Spleen (tissue), 11 donors: ENCODE measurements at regions not wholly inside any gene's neighbourhood (a gene's known extent, or its start where the extent isn't known, plus 50 kb on each side); places are given as distances from the start of the nearest gene placed in this dataset.

Experiments
- DNase-seq: peaks from one replicate; pipeline ENCODE4 v3.0.0-alpha.2; 2020
- H3K27ac ChIP-seq, 8 donors: fragments of 200-600 bp; sonication (generic) in 7 of 8; 1 replicate in 4 of 8; 2 replicates in 4 of 8; pipeline versions ENCODE4 v1.5.0 to v1.8.0; 2016 to 2021; ENCODE audit warnings: inconsistent platforms in 4 of 8, mild to moderate bottlenecking in 4 of 8, moderate library complexity in 1 of 8
- H3K27me3 ChIP-seq, 7 donors: fragments of 200-600 bp; sonication (generic) in 6 of 7; replicated peaks in 1 of 7; 1 replicate in 4 of 7; 2 replicates in 3 of 7; pipeline versions ENCODE4 v1.5.0 to v1.8.0; 2016 to 2021; ENCODE audit warnings: inconsistent platforms in 3 of 7, mild to moderate bottlenecking in 1 of 7
- H3K36me3 ChIP-seq, 6 donors: fragments of 200-600 bp; sonication (generic) in 5 of 6; 1 replicate in 4 of 6; 2 replicates in 2 of 6; pipeline versions ENCODE4 v1.5.0 to v1.8.0; 2016 to 2021; ENCODE audit warnings: inconsistent platforms in 2 of 6
- H3K4me1 ChIP-seq, 6 donors: fragments of 200-600 bp; sonication (generic) in 5 of 6; 1 replicate in 3 of 6; 2 replicates in 3 of 6; pipeline versions ENCODE4 v1.5.0 to v1.8.0; 2016 to 2021; ENCODE audit warnings: inconsistent platforms in 3 of 6
- H3K4me3 ChIP-seq, 8 donors: fragments of 200-600 bp; sonication (generic) in 7 of 8; 1 replicate in 4 of 8; 2 replicates in 4 of 8; pipeline versions ENCODE4 v1.5.0 to v1.8.0; 2016 to 2021; ENCODE audit warnings: inconsistent platforms in 4 of 8, mild to moderate bottlenecking in 4 of 8, moderate library complexity in 2 of 8
- H3K9me3 ChIP-seq, 8 donors: fragments of 200-600 bp; sonication (generic) in 7 of 8; 1 replicate in 4 of 8; 2 replicates in 4 of 8; pipeline versions ENCODE4 v1.5.0 to v1.8.0; 2016 to 2021; ENCODE audit warnings: inconsistent platforms in 4 of 8
- CTCF ChIP-seq, 11 experiments: fragments of 200-600 bp in 7 of 11; fragments of 450-650 bp in 4 of 11; sonication (generic) in 4 of 11; IDR thresholded peaks in 8 of 11; conservative IDR thresholded peaks in 3 of 11; 1 replicate in 7 of 11; 2 replicates in 4 of 11; pipeline versions ENCODE4 v1.4.0 to v1.8.0; 2016 to 2021; ENCODE audit warnings: antibody characterized with exemption in 11 of 11, inconsistent platforms in 4 of 11, mild to moderate bottlenecking in 1 of 11
- POLR2A ChIP-seq, 3 donors: fragments of 450-650 bp; IDR thresholded peaks; one replicate each; pipeline ENCODE4 v1.5.1; 2017; ENCODE audit warnings: antibody characterized with exemption in 3 of 3, mild to moderate bottlenecking in 1 of 3
- POLR2AphosphoS5 ChIP-seq, 3 donors: sonication (generic); formaldehyde crosslinking; IDR thresholded peaks; one replicate each; pipeline ENCODE4 v1.5.1; 2017; ENCODE audit warnings: antibody characterized with exemption in 3 of 3
- WGBS, 5 donors: extraction: QIAGEN DNeasy Blood & Tissue Kit in 3 of 5; methylation state at CpG; one replicate each; pipeline versions ENCODE4 v1.1.5 to v1.1.7; 2013 to 2018; 5-methylcytosine and 5-hydroxymethylcytosine counted together
- intact Hi-C: fragments of 100-400 bp; cut with DNase I; formaldehyde crosslinking; loops from one replicate; pipeline ENCODE4 v1.15.0; 2023; ENCODE audit warnings: low total_unique reads
- donor health status: healthy with polysubstance abuse.
- donor health status: DM: no; HTN: no; CAD: no; lungs with moderate emphysema.
- donor health status: DM: no; HTN: no; CAD: no.
- donor health status: Bipolar disorder and iron deficiency.
- donor health status: healthy.
- donor health status: DM: no; HTN: no; CAD: no.
- donor health status: DM: yes; HTN: yes; CAD: no.

DNA sequence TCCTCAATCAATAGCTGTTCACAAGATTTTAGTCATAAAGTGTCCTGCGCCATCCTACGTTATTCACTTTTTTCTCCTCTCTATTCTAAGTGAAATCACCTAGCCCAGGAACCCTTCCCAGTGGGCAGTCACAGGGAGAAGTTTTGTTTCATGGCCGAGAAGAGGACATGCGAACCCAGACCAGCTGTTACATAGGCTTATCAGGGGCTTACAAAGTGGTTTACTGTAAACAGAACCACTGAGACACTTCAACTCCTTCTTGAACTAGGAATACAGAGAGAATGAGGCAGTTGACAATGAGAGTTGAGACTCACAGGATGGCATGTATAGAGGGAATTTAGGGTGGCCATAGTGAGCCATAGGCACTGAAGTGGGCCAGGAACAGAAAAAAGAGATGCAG, 246.9 kb upstream of the GLI3 start:
- Histone ChIP-seq H3K27ac (no peak overlapping the region), H3K36me3 (no peaks in the 10 kb centered on the region), H3K27me3 (no peaks in the 10 kb centered on the region), H3K4me1 (no peaks in the 10 kb centered on the region), H3K9me3 (no peaks in the 10 kb centered on the region), H3K4me3 (no peak overlapping the region)
- no peak for TF ChIP-seq CTCF (IDR thresholded peaks at IDR 0.05 in 8 of 11, conservative IDR thresholded peaks at IDR 0.05 in 3 of 11)
- TF ChIP-seq POLR2A (IDR thresholded peaks at IDR 0.05): no peak
- no peak for TF ChIP-seq POLR2AphosphoS5 (IDR thresholded peaks at IDR 0.05)
- WGBS, 5 donors: 79 to 95% (median 88%) methylated on average over 4 of the region's 4 CpGs
- DNase-seq: no peak
- intact Hi-C loops: no loop called here

DNA sequence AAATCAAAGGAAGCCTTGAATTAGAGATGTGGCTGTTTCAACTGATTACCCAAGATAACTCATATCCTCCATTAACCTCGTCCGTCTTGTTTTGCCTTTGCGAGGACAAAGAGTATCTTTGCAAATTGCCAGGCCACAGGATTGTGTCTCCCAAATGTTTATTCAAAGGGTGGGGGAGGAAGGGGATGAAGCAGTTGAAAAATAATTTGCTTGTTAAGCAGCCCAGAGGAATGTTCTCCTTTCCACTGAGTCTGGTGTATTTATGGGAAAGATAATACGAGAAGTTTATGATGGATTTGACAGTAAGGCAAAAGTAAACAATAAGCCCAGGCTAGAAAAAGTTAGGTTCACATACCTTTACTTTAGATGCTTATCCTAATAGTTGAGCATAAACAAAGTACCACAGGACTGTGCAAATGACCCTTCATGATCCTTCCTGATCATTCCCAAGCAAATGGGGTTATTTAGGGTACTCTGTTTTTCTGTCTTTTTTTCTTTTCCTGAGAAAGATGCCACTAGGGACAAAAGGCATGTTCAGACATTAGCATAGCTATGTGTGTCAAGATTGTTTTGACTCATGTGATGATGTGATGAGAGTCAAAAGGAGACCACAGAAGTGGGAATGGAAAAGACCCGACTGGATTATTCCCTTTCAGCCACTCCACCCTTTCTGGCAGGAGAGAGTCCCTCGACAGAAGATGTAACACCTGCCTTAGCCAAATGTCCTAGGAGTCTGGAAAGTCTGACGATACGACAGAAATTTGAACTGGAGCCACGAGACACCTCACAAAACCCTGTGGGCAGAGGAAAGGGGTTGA, 243.0 kb upstream of the GLI3 start:
- no peak overlapping the region for H3K27ac ChIP-seq
- intact Hi-C loops: no loop called here

GRCh38 chr7:42479452-42479815, 242.4 kb upstream of the GLI3 start:
- Histone ChIP-seq H3K27me3 (no peaks in the 10 kb centered on the region), H3K4me3 (no peak overlapping the region), H3K9me3 (no peaks in the 10 kb centered on the region), H3K27ac (no peak overlapping the region), H3K36me3 (no peaks in the 10 kb centered on the region), H3K4me1 (no peaks in the 10 kb centered on the region)
- intact Hi-C loops: no loop called here
- no peak for DNase-seq
- 57 to 61% (median 60%) methylated on average over 3 of the region's 3 CpGs for WGBS, 5 donors
- TF ChIP-seq CTCF (IDR thresholded peaks at IDR 0.05 in 8 of 11, conservative IDR thresholded peaks at IDR 0.05 in 3 of 11): no peak
- no peak for TF ChIP-seq POLR2AphosphoS5 (IDR thresholded peaks at IDR 0.05)
- no peak for TF ChIP-seq POLR2A (IDR thresholded peaks at IDR 0.05)

More for the DNA sequence above, 243.0 kb upstream of the GLI3 start:
- TF ChIP-seq POLR2AphosphoS5 (IDR thresholded peaks at IDR 0.05): no peak
- TF ChIP-seq CTCF (IDR thresholded peaks at IDR 0.05 in 8 of 11, conservative IDR thresholded peaks at IDR 0.05 in 3 of 11): no peak
- TF ChIP-seq POLR2A (IDR thresholded peaks at IDR 0.05): no peak
- H3K4me3 ChIP-seq: no peak overlapping the region
- no peak for DNase-seq
- H3K27me3 ChIP-seq: no peaks in the 10 kb centered on the region
- no peaks in the 10 kb centered on the region for H3K36me3 ChIP-seq
- H3K9me3 ChIP-seq: no peaks in the 10 kb centered on the region
- WGBS, 5 donors: 63 to 70% (median 65%) methylated on average over 9 of the region's 9 CpGs
- no peaks in the 10 kb centered on the region for H3K4me1 ChIP-seq

DNA sequence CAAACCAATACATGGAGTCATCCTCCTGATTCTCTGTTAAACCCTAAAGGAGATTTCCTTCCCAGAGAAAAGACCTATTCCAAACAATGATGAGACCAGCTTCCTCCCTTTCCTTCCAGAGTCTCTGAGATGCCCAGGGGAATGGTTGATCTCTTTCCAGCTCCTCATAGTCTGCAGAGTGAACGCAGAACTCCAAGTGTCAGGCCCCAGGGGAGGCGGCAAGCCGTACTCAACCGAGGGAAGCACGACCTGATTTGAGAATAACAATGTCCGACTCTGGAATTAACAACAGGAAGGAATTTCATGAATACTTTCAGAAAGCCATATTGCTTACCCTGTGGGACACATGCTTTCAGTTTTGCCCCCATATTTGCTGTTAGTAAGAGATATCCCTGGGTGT, 241.7 kb upstream of the GLI3 start:
- 81 to 96% (median 89%) methylated on average over 6 of the region's 6 CpGs for WGBS, 5 donors
- no peaks in the 10 kb centered on the region for H3K4me1 ChIP-seq
- H3K36me3 ChIP-seq: no peaks in the 10 kb centered on the region
- DNase-seq: no peak
- intact Hi-C loops: no loop called here
- no peaks in the 10 kb centered on the region for H3K9me3 ChIP-seq
- no peaks in the 10 kb centered on the region for H3K27me3 ChIP-seq
- no peak overlapping the region for H3K27ac ChIP-seq
- no peak overlapping the region for H3K4me3 ChIP-seq
- TF ChIP-seq POLR2AphosphoS5 (IDR thresholded peaks at IDR 0.05) (no peak), CTCF (IDR thresholded peaks at IDR 0.05 in 8 of 11, conservative IDR thresholded peaks at IDR 0.05 in 3 of 11) (no peak), POLR2A (IDR thresholded peaks at IDR 0.05) (no peak)
